ENCODE measurements at regions not wholly inside any gene's neighbourhood (a gene's known extent, or its start where the extent isn't known, plus 50 kb on each side); places are given as distances from the start of the nearest gene placed in this dataset.

DNA sequence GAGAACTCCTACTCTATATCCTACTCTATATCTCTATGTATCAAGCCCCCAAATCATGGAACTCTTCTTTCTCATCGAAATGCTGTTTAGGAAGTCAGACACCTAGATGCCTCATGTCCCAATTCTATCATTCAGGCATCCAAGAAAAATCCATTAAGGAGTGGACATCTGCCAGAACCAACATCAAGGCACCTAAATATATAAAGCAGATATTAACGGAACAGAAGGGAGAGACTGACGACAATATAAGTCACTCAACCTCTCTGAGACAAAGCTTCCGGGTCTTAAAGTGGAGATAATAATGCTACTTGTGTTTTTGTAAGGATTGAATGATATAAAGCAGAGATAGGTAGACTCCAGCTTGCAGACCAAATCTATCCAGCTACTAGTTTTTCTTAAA, 241.5 kb downstream of the NFATC2 start:
- Histone ChIP-seq H4K5ac (ENCODE audit: low read depth, low read length) (no peak overlapping the region), H3K27ac (ENCODE audit: insufficient read depth, low read length) (no peak overlapping the region), H2AK5ac (ENCODE audit: low read depth, low read length) (no peak overlapping the region), H3K4ac (ENCODE audit: low read depth, low read length) (no peak overlapping the region), H2AFZ (replicated peaks; ENCODE audit: low read length, poor library complexity) (no peak overlapping the region), H2AK9ac (replicated peaks; ENCODE audit: low read depth, low read length, poor library complexity) (no peak overlapping the region), H4K8ac (ENCODE audit: low read depth in 2 of 2, low read length in 2 of 2) (no peak overlapping the region), H3K27me3 (ENCODE audit: control insufficient read depth, insufficient read depth, low read length) (peaks cover 6% of the 10 kb centered on the region; the same call in 1 of the 2 replicates), H3K4me2 (ENCODE audit: low read depth, low read length) (no peak overlapping the region), H3K23ac (ENCODE audit: low read depth, low read length) (no peak overlapping the region), H3K18ac (ENCODE audit: low read depth, low read length) (no peak overlapping the region), H3K36me3 (ENCODE audit: control insufficient read depth, insufficient read depth, low read length) (no peaks in the 10 kb centered on the region), H2BK5ac (ENCODE audit: low read depth, low read length, poor library complexity, severe bottlenecking) (no peak overlapping the region), H2BK20ac (ENCODE audit: low read depth, low read length) (no peak overlapping the region), H4K91ac (ENCODE audit: insufficient read depth, low read depth, low read length) (no peak overlapping the region), H3K9ac (ENCODE audit: low read depth, low read length) (no peak overlapping the region), H3K9me3 (ENCODE audit: control insufficient read depth, insufficient read depth, low read length) (peaks cover 6% of the 10 kb centered on the region), H4K20me1 (ENCODE audit: insufficient read depth, low read length) (no peaks in the 10 kb centered on the region), H2BK15ac (ENCODE audit: low read depth, low read length) (no peak overlapping the region), H3K4me1 (ENCODE audit: control insufficient read depth, insufficient read depth, low read length) (no peaks in the 10 kb centered on the region), H3K14ac (replicated peaks; ENCODE audit: low read depth, low read length) (no peak overlapping the region), H3K4me3 (ENCODE audit: insufficient read depth, low read depth, low read length) (no peak overlapping the region), H3K9me1 (ENCODE audit: insufficient read depth, low read length) (no peaks in the 10 kb centered on the region), H2BK120ac (ENCODE audit: low read depth, low read length) (no peak overlapping the region), H3K79me1 (ENCODE audit: low read depth in 1 of 2, low read length in 2 of 2) (no peaks in the 10 kb centered on the region), H3K56ac (ENCODE audit: extremely low read depth, insufficient read depth, low read length) (no peak overlapping the region)
- WGBS, 2 experiments (ENCODE audit: extremely low coverage in 2 of 2, insufficient read length in 1 of 2), result no CpG with 5 or more reads among the region's 4 CpGs
- ATAC-seq (ENCODE audit: low read depth), result no peak
- in situ Hi-C loops (cut with MboI; ENCODE audit: low sequenced_read_pairs) (no loop called here), dilution Hi-C loops (cut with HindIII; ENCODE audit: low sequenced_read_pairs, unreplicated experiment) (no loop called here), intact Hi-C loops (cut with micrococcal nuclease) (no loop called here)
- BruUV-seq (replicated peaks), result no TSS peak
- ChIA-PET CTCF (no interaction called here), POLR2A (ENCODE audit: unreplicated experiment) (no interaction called here)
- no peak for DNase-seq
- no peak for TF ChIP-seq CEBPB (IDR thresholded peaks at IDR 0.05; ENCODE audit: low read depth, low read length)
- no peak for TF ChIP-seq ELK1 (IDR thresholded peaks at IDR 0.05; ENCODE audit: borderline replicate concordance, low read depth, low read length)
- no peak for TF ChIP-seq MAFK (IDR thresholded peaks at IDR 0.05; ENCODE audit: low read depth, low read length)
- TF ChIP-seq RFX5 (IDR thresholded peaks at IDR 0.05; ENCODE audit: low read depth, low read length), result no peak
- TF ChIP-seq, protein P1, sequence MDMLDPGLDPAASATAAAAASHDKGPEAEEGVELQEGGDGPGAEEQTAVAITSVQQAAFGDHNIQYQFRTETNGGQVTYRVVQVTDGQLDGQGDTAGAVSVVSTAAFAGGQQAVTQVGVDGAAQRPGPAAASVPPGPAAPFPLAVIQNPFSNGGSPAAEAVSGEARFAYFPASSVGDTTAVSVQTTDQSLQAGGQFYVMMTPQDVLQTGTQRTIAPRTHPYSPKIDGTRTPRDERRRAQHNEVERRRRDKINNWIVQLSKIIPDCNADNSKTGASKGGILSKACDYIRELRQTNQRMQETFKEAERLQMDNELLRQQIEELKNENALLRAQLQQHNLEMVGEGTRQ (IDR thresholded peaks at IDR 0.05; ENCODE audit: low read depth, low read length), result no peak
- no peak for TF ChIP-seq NFE2L2 (IDR thresholded peaks at IDR 0.05; ENCODE audit: low read depth, low read length)
- TF ChIP-seq POLR2A (IDR thresholded peaks at IDR 0.05; ENCODE audit: low read depth, low read length), result no peak
- no peak for TF ChIP-seq MAZ (IDR thresholded peaks at IDR 0.05; ENCODE audit: borderline replicate concordance, low read depth, low read length)
- no peak for TF ChIP-seq BHLHE40 (IDR thresholded peaks at IDR 0.05; ENCODE audit: low read depth, low read length)
- TF ChIP-seq, protein P2, sequence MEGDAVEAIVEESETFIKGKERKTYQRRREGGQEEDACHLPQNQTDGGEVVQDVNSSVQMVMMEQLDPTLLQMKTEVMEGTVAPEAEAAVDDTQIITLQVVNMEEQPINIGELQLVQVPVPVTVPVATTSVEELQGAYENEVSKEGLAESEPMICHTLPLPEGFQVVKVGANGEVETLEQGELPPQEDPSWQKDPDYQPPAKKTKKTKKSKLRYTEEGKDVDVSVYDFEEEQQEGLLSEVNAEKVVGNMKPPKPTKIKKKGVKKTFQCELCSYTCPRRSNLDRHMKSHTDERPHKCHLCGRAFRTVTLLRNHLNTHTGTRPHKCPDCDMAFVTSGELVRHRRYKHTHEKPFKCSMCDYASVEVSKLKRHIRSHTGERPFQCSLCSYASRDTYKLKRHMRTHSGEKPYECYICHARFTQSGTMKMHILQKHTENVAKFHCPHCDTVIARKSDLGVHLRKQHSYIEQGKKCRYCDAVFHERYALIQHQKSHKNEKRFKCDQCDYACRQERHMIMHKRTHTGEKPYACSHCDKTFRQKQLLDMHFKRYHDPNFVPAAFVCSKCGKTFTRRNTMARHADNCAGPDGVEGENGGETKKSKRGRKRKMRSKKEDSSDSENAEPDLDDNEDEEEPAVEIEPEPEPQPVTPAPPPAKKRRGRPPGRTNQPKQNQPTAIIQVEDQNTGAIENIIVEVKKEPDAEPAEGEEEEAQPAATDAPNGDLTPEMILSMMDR (conservative IDR thresholded peaks at IDR 0.05; ENCODE audit: low read depth, low read length), result no peak

All from IMR-90 (cell line).